Hematopoietic multipotent progenitor cell treated with erythropoietin and hydrocortisone succinate and interleukin-3 and kit ligand, for 17 days (in vitro differentiated cells): ENCODE measurements at regions not wholly inside any gene's neighbourhood (a gene's known extent, or its start where the extent isn't known, plus 50 kb on each side); places are given as distances from the start of the nearest gene placed in this dataset.
"Not testable (repeated sequence)": the region's sequence is repeated elsewhere in the genome, so short reads cannot be mapped to it uniquely, and the experiment has no call there.

Experiments
- DNase-seq: peaks from one replicate; pipeline ENCODE4 v3.0.0-alpha.2; 2015; ENCODE audit warnings: low spot score

DNA sequence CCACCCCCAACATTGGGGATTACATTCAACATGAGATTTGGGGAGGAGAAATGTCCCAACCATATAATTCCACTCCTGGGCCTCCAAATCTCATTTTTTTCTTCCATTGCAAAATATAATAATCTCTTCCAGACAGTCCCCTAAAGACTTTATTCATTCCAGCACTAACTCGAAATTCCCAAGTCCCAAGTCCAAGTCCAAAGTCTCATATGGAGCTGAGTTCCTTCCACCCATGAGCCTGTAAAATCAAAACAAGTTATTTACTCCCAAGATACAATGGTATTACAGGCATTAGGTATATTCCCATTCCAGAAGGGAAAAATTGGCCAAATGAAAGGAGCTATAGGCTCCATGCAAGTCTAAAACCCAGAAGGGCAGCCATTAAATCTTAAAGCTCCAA is 56.7 kb downstream of the P2RY1 start:
- DNase-seq, result no peak

DNA sequence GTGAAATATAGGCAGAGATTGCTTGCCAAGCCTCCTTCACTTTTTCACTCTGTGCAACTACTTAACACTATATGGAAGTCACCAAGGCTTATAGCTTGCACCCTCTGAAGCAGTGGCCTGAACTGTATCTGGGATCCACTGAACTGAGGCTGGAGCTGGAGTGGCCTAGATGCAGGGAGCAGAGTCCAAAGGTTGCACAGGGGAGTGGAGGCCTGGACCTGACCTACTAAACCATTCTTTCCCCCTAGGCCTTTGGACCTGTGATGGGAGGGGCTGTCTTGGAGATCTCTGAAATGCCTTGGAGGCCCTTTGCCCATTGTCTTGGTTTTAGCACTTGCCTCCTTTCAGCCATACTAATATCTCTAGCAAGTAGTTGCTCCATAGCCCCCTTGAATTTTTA is 57.5 kb downstream of the P2RY1 start:
- DNase-seq, result no peak

DNA sequence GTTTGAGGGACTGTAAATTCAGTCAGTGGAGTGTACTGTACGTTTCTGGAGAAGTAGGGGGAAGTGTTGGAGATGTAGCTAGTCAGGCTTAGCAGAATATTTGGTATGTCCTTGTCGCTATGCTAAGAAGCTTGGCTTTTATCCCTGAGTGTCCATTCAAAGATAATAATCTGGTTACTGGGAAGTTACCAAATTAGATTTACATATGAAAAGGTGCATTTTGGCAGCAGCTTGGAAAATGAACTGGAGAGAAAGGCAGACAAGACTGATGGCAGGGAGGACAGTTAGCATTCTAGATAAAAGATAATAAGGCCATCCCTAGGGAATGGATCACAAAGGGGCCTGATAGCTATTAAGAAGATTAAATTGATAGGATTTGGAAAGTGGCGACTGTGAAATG is 58.7 kb downstream of the P2RY1 start:
- no peak for DNase-seq

DNA sequence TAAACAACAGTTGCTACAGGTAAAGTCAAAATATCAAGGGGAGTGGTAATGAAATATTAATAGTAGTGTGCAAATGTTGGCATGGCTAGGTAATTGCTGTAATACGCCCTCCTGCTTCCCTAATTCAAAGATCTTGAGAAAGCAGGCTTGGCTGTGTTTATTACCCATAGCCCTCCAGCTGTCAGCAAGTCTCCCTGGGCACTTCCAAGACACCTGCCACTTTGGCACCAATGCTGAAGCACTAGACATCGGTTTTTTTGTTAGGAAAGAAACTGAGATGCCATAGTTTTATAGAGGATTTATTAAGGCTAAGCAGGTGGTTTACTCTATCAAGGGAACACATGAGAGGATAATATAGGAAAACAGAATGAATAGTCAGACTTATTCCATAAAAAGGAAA is 64.4 kb downstream of the P2RY1 start:
- DNase-seq, result no peak

DNA sequence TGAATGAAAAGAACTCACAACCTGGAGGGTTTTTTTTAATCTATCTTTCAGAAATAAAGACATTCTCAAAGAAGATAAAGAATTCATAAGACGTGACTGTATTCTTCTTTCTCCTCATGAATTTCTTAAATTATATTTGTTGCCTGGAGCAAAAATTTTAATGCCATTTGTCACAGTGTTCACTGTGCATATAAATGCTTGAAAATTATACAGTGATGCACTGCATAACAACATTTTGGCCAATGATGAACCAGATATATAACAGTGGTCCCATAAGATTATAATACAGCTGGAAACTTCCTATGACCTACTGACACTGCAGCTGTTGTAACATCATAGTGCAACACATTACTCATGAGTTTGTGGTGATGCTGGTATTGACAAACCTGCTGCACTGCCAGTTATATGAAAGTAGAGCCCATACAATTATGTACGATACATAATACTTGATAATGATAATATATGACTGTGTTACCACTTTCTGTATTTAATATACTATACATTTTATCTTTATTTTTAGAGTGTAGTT is 67.3 kb downstream of the P2RY1 start:
- no peak for DNase-seq

DNA sequence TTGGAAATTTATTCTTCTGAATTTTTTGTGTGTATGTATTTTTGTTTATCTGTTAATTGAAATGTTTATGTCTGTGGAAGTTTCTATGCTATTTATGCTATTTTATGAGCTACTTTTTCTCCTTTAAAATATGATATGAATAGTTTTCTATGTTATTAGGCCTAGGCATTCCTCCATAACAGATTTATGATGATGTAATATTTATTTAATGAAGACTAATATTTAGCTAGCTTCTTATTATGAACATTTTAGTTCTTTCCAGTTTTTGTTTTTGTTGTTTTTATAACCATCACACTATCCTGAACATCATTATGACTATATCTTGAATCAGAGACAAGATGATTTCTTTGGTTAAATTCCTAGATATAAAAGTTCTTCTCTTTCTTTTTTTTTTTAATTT is 70.7 kb downstream of the P2RY1 start:
- no peak for DNase-seq

DNA sequence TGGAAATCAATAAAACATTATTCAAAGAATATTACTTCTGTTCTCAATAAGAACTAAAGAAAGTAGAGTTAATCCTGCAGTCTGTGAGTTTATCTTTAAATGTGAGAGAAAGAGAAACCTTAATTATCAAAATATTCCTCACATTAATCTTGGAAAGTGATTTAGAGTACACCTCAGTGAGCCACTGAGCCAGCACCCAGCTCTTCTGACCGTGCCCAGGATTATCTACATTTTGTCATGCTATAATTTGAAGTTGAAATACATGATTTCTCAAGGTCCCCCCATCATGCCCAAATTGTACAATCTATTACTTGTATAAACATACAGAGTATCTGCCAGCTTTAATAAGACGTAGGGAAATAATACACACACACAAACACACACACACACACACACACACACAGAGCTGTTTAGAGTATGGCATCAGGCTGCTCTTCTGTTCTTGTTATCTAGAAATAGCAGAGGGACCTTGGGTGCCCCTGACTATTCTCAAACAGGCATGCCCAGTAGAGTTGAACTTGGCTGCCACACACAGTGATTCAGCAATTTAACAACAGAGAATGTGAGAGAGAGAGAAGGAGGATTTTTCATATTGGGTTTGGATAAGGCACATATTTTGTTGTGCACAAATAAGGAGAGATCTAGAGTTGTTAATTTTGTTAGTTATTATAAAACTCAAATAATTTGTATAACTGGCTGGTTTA is 74.4 kb downstream of the P2RY1 start:
- DNase-seq, result peak; percentile 80

DNA sequence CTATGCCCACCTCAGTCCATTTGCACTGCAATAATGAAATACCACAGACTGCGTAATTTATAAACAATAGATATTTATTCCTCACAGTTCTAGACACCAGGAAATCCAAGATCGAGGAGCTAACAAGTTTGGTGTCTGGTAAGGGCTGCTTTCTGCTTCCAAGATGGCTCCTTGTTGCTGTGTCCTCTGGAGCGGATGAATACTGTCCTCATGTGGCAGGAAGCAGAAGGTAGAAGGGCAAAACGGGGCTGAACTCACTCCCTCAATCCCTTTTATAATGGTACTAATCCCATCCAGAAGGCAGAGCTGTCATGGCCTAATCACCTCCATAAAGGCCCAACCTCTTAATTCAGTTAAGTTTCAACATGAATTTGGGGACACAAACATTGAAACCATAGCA is 75.3 kb downstream of the P2RY1 start:
- DNase-seq, result peak; percentile 31

DNA sequence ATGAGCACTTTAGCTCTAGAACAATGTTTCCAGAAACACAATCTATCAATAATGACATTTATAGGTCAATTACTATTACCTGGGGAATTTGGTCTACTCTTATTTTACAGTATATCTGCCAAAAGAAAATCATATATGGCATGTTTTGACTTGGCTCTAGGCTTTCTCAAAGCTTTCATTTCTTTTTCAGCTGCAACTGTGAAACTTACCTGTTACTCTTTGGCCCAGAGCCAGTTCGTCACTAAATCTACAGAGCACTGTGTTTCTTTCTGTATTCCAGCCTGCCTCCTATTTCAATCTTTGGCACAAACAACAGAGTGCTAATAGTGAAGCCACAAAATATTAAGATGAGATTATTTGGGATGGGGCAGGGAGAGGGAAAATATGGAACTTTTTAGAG is 76.0 kb downstream of the P2RY1 start:
- no peak for DNase-seq

DNA sequence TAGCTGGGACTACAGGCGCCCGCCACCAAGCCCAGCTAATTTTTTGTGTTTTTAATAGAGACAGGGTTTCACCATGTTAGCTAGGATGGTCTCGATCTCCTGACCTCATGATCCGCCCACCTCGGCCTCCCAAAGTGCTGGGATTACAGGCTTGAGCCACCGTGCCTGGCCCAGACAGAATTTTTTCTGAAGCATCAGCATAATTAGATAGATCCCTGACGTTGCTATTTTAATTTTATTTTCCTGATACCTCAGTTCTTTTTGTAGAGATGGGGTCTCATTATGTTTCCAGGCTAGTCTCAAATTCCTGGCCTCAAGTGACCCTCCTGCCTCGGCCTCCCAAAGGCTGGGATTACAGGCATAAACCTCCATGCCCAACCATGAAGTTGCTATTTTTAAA is 79.8 kb downstream of the P2RY1 start:
- DNase-seq, result not testable (repeated sequence)

DNA sequence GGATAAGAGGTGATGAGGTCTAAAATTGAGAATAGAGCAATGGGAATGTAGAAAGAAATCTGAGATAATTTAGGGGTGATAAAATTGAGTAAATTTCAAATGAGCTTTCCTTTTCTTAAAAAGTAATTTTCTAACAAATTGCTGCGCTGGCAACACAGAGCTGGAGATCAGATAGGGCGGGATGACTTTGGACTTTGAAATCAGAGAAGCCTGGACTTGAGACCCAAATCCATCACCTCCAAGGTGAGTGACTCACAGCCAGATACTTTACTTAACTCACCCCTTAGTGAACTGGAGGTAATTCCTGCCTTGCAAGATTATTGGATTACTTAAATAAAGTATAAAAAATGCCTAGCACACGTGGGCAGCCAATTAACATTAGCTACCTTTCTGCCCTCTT is 80.8 kb downstream of the P2RY1 start:
- DNase-seq, result no peak

DNA sequence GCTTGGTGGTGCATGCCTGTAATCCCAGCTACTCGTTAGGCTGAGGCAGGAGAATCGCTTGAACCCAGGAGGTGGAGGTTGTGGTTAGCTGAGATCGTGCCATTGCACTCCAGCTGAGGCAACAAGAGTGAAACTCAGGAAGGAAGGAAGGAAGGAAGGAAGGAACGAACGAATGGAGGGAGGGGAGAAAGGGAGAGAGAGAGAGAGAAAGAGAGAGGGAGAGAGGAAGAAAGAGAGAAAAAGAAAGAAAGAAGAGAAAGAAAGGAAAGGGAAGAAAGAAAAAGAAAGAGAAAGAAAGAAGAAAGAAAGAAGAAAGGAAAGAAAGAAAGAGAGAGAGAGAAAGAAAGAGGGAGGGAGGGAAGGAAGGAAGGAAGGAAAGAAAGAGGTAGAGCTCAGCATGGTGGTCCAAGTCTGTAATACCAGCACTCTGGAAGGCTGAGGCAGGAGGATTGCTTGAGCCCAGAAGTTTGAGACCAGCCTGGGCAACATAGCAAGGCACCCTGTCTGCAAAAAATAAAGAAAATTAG is 81.9 kb downstream of the P2RY1 start:
- DNase-seq, result no peak

DNA sequence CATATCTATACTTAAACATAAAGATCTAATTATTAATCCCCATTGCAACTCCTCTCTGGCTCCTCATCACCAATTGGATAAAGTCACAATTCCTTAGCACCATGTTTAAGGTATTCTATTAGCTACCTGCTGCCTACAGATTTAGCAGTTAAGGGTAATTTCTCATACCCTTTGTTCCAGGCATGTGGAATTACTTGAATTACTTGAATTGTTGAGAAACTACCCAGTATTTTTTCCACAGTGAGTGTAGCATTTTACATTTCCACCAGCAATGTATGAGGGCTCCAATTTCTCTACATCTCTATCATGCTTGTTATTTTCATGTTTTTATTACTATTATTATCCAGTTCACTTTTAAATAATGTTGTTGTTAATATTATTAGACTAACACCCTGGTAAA is 86.4 kb downstream of the P2RY1 start:
- no peak for DNase-seq

DNA sequence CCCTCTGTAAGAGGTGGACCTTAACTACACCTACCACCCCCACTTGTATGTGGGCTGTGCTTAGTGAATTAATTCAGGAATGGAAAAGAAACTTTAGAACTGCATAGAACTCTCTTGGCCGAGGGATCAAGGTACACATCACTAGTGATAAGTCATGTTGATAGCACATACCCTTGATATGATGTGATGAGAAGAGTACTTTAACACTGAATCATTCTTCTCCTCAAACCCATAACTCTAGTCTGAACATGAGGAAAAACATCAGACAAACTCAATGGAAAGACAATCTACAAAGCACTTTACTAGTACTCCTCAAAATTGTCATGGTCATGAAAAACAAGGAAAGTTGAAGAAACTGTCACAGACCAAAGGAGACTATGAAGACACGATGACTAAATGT is 87.6 kb downstream of the P2RY1 start:
- no peak for DNase-seq

DNA sequence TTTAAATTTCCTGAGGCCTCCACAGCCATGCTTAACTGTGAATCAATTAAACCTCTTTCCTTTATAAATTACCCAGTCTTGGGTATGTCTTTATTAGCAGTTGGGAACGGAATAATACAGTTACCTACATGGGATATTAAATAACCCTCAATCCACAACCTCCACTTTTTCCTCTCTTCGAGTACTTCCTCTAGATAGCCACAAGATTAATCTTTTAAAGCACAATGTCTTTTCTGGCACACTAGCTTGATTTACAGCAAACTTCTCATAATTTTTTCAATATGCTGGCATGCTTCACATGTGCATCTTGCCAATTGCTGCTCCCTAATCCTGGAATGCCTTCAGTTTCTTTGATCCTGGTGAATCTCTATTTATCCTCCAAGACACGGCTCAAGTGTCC is 92.2 kb downstream of the P2RY1 start:
- DNase-seq, result no peak

DNA sequence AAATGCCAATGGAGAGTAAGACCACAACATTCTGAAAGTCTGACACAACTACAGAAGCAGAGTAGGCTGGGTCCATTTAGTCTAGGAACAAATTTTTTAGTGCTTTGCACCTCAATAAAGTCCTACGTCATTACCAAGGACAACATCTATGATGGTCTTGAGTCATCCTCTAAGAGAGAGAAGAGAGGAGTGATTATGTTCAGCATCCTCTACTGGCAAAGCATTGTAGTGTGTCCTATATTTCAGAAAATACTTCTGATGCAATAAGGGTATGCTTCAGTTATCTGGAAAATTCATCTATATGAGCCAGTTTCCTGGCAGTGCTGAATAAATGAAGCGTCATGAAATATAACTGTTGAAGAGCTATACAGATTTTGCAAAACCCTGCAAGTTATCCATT is 95.6 kb downstream of the P2RY1 start:
- DNase-seq, result no peak

DNA sequence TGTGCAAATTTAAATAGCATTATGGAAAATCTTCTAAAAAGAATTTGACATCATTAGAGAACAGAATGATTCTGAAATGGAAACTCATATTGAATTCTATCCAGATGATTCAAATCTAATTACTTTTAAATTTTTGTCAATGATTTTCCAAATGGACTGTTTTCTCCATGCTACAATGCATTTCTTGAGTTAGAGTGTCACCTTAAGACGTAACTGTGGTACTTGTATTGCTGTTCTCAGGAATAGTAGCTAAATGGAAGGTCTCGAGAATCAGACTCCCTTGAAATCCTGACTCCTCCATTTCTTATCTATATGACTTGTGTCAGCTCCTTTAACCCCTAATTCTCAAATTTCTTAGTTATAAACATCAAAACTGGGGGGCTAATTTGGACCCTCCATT is 102.3 kb downstream of the P2RY1 start:
- DNase-seq, result no peak

DNA sequence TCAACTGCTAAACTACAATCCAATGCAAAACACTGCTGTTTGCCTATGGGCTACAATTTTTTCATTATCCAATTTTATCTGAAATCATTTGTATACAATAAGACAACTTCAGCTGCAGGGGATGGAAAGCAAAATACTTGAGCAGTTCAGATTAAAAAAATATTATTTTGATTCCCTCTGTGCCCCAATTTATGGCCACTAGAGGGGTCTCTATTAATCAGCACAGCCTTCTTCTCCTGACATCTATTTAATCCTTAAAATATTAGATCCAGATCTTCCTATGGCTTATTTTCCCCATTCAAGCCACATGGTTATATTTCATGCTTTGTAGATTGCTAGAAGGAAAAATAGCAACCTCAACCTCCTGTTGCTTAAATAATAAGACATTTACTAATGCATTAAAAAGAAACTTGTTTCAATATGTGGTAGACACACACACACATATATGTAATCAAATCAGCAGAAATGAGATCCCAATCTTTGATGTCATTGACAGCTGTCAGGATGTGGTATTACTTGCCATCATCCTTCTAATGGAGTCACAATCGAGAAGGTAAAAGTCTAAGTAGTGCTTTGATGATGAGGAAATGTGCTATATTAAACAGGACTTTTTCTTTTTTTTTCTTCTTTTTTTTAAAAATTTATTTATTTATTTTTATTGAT is 104.2 kb downstream of the P2RY1 start:
- DNase-seq, result no peak

DNA sequence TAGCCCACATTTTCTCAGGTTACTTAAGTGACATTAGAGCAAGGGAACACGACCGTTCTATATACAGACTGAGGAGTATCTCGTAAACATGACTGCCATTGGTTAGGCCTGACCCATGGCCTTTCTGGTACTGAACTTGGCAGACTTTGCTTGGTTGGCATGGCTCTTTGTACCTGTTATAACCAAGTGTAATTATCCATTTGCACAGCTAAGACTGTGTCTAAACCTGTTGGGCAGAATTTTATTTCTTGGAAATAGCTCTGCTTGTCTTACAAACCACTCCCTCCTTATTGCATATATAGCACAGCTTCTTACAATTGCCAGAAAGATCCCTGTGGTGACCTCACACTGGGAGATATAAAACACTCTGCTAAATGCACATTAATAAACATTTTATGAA is 106.9 kb downstream of the P2RY1 start:
- DNase-seq, result no peak

DNA sequence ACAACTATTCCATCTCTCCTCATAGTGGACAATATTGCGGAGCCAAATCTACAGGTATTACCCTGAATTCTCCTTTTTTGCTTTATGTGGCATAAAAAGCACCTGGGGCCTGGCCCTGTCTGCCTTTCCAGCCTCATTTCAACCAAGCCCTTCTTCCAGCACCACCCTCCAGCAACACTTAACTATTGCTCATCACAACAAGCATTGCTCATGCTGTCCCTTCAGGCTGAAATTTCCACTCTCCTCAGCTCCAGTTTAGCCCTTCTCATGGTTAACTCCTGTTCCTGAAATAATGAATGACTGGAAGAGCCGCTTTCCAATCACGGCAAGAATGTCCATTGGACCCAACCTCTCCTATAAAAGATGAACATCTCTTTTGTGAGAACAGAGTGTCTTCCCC is 107.4 kb downstream of the P2RY1 start:
- no peak for DNase-seq

DNA sequence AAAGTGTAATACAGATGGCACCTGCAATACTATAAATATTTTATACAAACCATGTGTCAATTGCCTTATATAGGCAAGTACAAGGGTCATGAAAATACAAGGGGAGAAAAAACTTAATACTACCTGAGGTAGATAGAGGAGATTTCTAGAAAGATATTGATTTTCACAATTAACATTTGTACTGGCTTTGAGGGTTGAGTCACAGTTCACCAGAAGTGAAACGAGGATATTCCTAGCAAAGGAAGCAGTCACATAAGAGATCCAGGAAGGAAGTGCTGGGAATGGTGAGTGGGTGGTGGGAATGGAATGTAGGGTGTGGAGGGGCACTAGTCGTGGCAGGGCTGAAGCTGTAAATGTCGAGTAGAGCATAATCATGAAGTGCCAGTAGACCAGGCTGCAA is 108.7 kb downstream of the P2RY1 start:
- DNase-seq, result no peak

DNA sequence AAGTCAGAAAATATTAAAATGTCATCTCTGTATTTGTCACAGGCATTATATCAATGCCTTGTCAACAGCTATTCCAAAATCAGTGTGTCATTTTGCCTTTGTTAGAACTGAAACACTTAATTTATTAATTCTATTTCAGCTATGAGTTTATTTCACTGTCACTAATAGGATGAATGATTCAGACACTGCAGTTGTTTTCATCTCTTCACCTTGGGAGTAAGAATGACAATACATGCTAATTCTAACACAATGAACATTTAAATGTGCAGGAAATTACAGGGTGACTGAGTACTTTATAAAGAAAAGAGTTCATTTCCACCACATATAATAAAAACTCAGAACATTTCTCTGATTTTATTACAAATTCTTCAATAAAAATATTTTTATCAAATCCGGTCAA is 109.7 kb downstream of the P2RY1 start:
- DNase-seq, result no peak

DNA sequence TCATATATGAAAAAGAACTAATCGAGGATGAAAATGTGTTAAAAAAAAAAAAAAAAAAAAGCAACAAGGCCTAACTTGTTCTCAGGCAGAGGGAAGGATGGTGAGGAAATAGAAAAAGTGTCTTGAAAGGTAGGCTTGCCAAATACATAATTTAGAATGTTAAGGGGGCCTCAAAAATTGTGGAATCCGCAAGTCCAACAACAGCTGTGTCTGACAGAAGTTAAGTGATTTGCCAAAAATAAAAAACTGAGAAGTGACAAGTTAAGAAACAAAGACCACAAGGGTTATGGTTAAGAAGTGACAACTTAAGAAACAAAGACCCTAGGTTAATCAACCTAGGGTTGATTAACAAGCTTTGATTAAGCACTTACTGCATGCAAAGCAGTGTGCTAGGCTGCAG is 110.6 kb downstream of the P2RY1 start:
- no peak for DNase-seq

DNA sequence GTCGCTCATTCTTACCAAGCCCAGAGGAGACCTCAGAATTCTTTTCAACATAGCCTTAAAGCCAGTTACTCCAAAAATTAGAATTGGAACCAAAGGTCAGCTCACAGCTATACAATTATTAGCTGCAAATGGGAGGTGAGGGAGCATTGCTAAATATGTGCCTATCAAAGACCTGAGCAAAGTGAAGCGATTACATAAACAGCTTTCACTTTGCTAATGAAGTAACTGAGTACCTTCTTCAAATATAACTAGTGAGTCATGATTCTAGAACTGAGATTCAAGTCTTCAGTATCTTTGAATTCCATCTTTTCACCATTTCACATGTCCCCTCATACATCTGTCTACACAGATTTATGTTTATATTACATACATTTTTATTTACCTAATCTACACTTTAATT is 122.6 kb downstream of the P2RY1 start:
- no peak for DNase-seq
